ENCODE measurements at regions not wholly inside any gene's neighbourhood (a gene's known extent, or its start where the extent isn't known, plus 50 kb on each side); places are given as distances from the start of the nearest gene placed in this dataset.
"Not testable (repeated sequence)": the region's sequence is repeated elsewhere in the genome, so short reads cannot be mapped to it uniquely, and the experiment has no call there.

DNA sequence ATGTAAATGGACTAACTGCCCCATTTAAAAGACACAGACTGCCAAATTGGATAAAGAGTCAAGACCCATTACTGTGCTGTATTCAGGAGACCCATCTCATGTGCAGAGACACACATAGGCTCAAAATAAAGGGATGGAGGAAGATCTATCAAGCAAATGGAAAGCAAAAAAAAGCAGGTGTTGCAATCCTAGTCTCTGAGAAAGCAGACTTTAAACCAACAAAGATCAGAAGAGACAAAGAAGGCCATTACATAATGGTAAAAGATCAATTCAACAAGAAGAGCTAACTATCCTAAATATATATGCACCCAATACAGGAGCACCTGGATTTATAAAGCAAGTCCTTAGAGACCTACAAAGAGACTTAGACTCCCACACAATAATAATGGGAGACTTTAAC, 134.6 kb upstream of the STARD13 start:
- TF ChIP-seq, protein P1, sequence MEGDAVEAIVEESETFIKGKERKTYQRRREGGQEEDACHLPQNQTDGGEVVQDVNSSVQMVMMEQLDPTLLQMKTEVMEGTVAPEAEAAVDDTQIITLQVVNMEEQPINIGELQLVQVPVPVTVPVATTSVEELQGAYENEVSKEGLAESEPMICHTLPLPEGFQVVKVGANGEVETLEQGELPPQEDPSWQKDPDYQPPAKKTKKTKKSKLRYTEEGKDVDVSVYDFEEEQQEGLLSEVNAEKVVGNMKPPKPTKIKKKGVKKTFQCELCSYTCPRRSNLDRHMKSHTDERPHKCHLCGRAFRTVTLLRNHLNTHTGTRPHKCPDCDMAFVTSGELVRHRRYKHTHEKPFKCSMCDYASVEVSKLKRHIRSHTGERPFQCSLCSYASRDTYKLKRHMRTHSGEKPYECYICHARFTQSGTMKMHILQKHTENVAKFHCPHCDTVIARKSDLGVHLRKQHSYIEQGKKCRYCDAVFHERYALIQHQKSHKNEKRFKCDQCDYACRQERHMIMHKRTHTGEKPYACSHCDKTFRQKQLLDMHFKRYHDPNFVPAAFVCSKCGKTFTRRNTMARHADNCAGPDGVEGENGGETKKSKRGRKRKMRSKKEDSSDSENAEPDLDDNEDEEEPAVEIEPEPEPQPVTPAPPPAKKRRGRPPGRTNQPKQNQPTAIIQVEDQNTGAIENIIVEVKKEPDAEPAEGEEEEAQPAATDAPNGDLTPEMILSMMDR (IDR thresholded peaks at IDR 0.05), result not testable (repeated sequence)
- TF ChIP-seq POLR2A, EP300 (IDR thresholded peaks at IDR 0.05): not testable (repeated sequence)
